ENCODE measurements at regions not wholly inside any gene's neighbourhood (a gene's known extent, or its start where the extent isn't known, plus 50 kb on each side); places are given as distances from the start of the nearest gene placed in this dataset.
A peak's percentile ranks its signal among the peaks of the same experiment; 100 is the strongest.
"Not testable (repeated sequence)": the region's sequence is repeated elsewhere in the genome, so short reads cannot be mapped to it uniquely, and the experiment has no call there.

- Histone ChIP-seq H3K4me2 (ENCODE audit: extremely low read depth, insufficient read depth, low read length) (no peak overlapping the region), H2AFZ (ENCODE audit: low read length) (no peak overlapping the region), H4K20me1 (ENCODE audit: control insufficient read depth, extremely low read depth, insufficient read depth, low read length) (no peaks in the 10 kb centered on the region), H3K4me1 (ENCODE audit: control insufficient read depth, extremely low read depth, insufficient read depth, low read length) (peaks cover 6% of the 10 kb centered on the region), H3K27ac (ENCODE audit: insufficient read depth, low read length) (no peak overlapping the region), H3K79me2 (ENCODE audit: control insufficient read depth, insufficient read depth, low read length) (no peaks in the 10 kb centered on the region), H3K9ac (ENCODE audit: insufficient read depth, low read length) (no peak overlapping the region), H3K36me3 (ENCODE audit: control insufficient read depth, insufficient read depth, low read length) (no peaks in the 10 kb centered on the region), H3K4me3 (replicated peaks in 1 of 4; ENCODE audit: control extremely low read depth in 1 of 4, insufficient read depth in 1 of 4, low read depth in 3 of 4, low read length in 4 of 4) (no peak overlapping the region), H3K27me3 (ENCODE audit: control insufficient read depth, insufficient read depth, low read length) (no peaks in the 10 kb centered on the region), H3K9me3 (ENCODE audit: control insufficient read depth, insufficient read depth, low read depth, low read length) (no peaks in the 10 kb centered on the region)
- no peak for TF ChIP-seq EZH2 (IDR thresholded peaks at IDR 0.05; ENCODE audit: low read length, missing control alignments)
- TF ChIP-seq, protein P1, sequence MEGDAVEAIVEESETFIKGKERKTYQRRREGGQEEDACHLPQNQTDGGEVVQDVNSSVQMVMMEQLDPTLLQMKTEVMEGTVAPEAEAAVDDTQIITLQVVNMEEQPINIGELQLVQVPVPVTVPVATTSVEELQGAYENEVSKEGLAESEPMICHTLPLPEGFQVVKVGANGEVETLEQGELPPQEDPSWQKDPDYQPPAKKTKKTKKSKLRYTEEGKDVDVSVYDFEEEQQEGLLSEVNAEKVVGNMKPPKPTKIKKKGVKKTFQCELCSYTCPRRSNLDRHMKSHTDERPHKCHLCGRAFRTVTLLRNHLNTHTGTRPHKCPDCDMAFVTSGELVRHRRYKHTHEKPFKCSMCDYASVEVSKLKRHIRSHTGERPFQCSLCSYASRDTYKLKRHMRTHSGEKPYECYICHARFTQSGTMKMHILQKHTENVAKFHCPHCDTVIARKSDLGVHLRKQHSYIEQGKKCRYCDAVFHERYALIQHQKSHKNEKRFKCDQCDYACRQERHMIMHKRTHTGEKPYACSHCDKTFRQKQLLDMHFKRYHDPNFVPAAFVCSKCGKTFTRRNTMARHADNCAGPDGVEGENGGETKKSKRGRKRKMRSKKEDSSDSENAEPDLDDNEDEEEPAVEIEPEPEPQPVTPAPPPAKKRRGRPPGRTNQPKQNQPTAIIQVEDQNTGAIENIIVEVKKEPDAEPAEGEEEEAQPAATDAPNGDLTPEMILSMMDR (conservative IDR thresholded peaks at IDR 0.05 in 1 of 2, IDR thresholded peaks at IDR 0.05 in 1 of 2; ENCODE audit: low read depth in 1 of 2, low read length in 2 of 2): no peak
- no peak for DNase-seq (ENCODE audit: low read depth in 2 of 2)
These were observed 178.1 kb upstream of the TSC22D2 start for GRCh38 chr3:150230037-150230436.

GRCh38 chr3:150228626-150229025 lies 179.5 kb upstream of the TSC22D2 start:
- not testable (repeated sequence) for H3K27me3 ChIP-seq (ENCODE audit: control insufficient read depth, insufficient read depth, low read length); H4K20me1 ChIP-seq (ENCODE audit: control insufficient read depth, extremely low read depth, insufficient read depth, low read length); H3K9me3 ChIP-seq (ENCODE audit: control insufficient read depth, insufficient read depth, low read depth, low read length); H3K4me1 ChIP-seq (ENCODE audit: control insufficient read depth, extremely low read depth, insufficient read depth, low read length); DNase-seq (ENCODE audit: low read depth in 2 of 2); H3K36me3 ChIP-seq (ENCODE audit: control insufficient read depth, insufficient read depth, low read length); H3K27ac ChIP-seq (ENCODE audit: insufficient read depth, low read length); H3K79me2 ChIP-seq (ENCODE audit: control insufficient read depth, insufficient read depth, low read length); H3K4me2 ChIP-seq (ENCODE audit: extremely low read depth, insufficient read depth, low read length); H3K9ac ChIP-seq (ENCODE audit: insufficient read depth, low read length); H2AFZ ChIP-seq (ENCODE audit: low read length); H3K4me3 ChIP-seq (replicated peaks in 1 of 4; ENCODE audit: control extremely low read depth in 1 of 4, insufficient read depth in 1 of 4, low read depth in 3 of 4, low read length in 4 of 4)

DNA sequence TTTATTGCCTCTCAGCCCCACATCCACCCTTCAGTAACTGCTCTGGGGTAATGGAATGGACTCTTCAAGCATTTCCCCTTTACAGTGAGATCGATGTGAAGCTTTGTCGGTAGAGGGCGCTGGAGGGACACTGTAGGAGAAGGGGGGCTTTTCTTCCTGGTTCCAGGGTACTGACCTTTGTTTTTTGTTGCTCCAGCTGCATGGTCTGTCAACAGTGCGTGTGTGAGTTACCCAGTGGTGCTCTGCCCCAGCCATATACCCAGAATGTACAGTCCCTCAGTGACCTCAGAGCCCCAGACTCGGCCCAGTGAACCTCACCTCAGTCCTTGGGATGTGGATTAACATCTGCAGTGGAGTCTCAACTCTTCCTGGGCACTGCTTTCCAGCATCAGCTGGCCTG lies 180.3 kb upstream of the TSC22D2 start:
- Histone ChIP-seq H3K4me1 (ENCODE audit: control insufficient read depth, extremely low read depth, insufficient read depth, low read length) (no peaks in the 10 kb centered on the region), H3K36me3 (ENCODE audit: control insufficient read depth, insufficient read depth, low read length) (no peaks in the 10 kb centered on the region), H3K9ac (ENCODE audit: insufficient read depth, low read length) (no peak overlapping the region), H3K79me2 (ENCODE audit: control insufficient read depth, insufficient read depth, low read length) (no peaks in the 10 kb centered on the region), H3K4me3 (replicated peaks in 1 of 4; ENCODE audit: control extremely low read depth in 1 of 4, insufficient read depth in 1 of 4, low read depth in 3 of 4, low read length in 4 of 4) (no peak overlapping the region), H3K9me3 (ENCODE audit: control insufficient read depth, insufficient read depth, low read depth, low read length) (no peaks in the 10 kb centered on the region), H3K4me2 (ENCODE audit: extremely low read depth, insufficient read depth, low read length) (no peak overlapping the region), H3K27me3 (ENCODE audit: control insufficient read depth, insufficient read depth, low read length) (no peaks in the 10 kb centered on the region), H4K20me1 (ENCODE audit: control insufficient read depth, extremely low read depth, insufficient read depth, low read length) (no peaks in the 10 kb centered on the region), H3K27ac (ENCODE audit: insufficient read depth, low read length) (no peak overlapping the region), H2AFZ (ENCODE audit: low read length) (no peak overlapping the region)
- DNase-seq (ENCODE audit: low read depth in 2 of 2): peak; percentile 53 to 74
- TF ChIP-seq EZH2 (IDR thresholded peaks at IDR 0.05; ENCODE audit: low read length, missing control alignments): no peak
- TF ChIP-seq, protein P1 (conservative IDR thresholded peaks at IDR 0.05 in 1 of 2, IDR thresholded peaks at IDR 0.05 in 1 of 2; ENCODE audit: low read depth in 1 of 2, low read length in 2 of 2): peak; percentile 90 to 91

All from fibroblast of lung (primary cell).